GM12873 (cell line): ENCODE measurements at regions not wholly inside any gene's neighbourhood (a gene's known extent, or its start where the extent isn't known, plus 50 kb on each side); places are given as distances from the start of the nearest gene placed in this dataset.

Source experiments
- TF ChIP-seq, protein P1 (sequence below): IDR thresholded peaks from 2 replicates; pipeline ENCODE4 v1.5.1; 2012; ENCODE audit warnings: low read depth, mild to moderate bottlenecking, moderate library complexity, low read length, control low read depth; ENCODE audit not compliant: insufficient read depth; ENCODE audit errors: missing control alignments

DNA sequence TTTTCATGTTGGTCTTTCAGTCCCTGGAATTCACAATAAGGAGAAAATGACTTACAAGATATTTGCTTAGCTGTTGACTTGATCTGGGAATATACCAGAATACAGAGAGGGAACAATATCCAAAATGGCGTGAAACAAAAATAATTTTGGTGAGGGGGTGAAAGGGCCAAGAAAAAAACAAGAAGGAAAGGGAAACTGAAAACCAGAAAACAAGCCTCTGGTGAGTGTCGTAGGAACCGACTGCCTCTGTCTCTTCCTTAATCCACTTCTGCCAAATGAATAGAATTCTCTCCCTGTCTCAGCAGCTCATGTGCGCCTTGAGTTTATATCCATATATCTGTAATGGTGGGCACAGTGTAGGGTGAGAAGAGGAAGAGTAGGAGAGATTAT lies 367.6 kb downstream of the ETS1 start:
- TF ChIP-seq, protein P1, sequence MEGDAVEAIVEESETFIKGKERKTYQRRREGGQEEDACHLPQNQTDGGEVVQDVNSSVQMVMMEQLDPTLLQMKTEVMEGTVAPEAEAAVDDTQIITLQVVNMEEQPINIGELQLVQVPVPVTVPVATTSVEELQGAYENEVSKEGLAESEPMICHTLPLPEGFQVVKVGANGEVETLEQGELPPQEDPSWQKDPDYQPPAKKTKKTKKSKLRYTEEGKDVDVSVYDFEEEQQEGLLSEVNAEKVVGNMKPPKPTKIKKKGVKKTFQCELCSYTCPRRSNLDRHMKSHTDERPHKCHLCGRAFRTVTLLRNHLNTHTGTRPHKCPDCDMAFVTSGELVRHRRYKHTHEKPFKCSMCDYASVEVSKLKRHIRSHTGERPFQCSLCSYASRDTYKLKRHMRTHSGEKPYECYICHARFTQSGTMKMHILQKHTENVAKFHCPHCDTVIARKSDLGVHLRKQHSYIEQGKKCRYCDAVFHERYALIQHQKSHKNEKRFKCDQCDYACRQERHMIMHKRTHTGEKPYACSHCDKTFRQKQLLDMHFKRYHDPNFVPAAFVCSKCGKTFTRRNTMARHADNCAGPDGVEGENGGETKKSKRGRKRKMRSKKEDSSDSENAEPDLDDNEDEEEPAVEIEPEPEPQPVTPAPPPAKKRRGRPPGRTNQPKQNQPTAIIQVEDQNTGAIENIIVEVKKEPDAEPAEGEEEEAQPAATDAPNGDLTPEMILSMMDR: no peak

GRCh38 chr11:128216198-128216597 lies 371.2 kb downstream of the ETS1 start:
- TF ChIP-seq, protein P1: no peak

GRCh38 chr11:128215238-128215882 lies 372.0 kb downstream of the ETS1 start:
- TF ChIP-seq, protein P1: no peak

DNA sequence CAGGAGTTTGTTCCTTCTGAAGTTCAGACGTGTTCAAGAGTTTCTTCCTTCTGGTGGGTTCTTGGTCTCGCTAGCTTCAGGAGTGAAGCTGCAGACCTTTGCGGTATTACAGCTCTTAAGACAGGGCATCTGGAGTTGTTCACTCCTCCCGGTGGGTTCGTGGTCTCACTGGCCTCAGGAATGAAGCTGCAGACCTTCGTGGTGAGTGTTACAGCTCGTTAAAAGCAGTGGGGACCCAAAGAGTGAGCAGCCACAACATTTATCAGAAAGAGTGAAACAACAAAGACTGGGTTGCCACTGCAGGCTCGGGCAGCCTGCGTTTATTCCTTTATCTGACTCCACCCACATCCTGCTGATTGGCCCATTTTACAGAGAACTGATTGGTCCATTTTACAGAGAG lies 373.1 kb downstream of the ETS1 start:
- TF ChIP-seq, protein P1: no peak

DNA sequence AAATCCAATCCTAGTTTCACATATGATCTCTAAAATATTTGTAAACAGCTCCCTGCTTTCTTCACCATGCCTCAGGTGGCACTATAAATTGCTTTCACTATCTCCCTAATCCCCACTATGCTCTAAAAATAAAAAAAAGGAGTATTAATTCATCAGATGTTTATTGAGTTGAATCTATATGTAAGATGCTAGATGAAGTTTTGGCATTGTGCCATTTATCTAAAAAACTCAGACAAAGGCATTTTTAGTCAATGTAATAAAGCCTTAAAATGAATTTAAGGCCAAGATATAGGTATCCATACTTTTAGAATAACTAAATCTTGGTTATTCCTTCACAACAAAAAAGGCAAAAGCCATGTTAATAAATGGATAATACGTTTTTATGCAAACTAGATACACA lies 373.9 kb downstream of the ETS1 start:
- TF ChIP-seq, protein P1: no peak

DNA sequence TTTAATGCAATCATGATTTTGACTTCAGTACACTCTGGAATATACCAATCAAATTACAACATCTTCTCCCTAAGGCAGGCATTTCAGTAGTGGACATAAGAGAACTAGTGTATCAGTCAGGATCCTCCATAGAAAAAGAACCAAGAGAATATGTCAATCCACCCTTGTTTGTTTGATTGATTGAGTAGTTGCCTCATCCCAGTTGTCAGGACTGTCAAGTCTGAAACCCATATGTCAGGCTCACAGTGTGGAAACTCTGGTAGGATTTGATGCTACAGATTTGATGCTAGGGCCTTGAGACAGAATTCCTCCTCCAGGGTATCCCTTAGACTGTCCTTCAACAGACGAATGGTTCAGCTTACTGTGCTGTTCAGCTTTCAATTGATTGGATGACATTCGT lies 375.0 kb downstream of the ETS1 start:
- TF ChIP-seq, protein P1: no peak

DNA sequence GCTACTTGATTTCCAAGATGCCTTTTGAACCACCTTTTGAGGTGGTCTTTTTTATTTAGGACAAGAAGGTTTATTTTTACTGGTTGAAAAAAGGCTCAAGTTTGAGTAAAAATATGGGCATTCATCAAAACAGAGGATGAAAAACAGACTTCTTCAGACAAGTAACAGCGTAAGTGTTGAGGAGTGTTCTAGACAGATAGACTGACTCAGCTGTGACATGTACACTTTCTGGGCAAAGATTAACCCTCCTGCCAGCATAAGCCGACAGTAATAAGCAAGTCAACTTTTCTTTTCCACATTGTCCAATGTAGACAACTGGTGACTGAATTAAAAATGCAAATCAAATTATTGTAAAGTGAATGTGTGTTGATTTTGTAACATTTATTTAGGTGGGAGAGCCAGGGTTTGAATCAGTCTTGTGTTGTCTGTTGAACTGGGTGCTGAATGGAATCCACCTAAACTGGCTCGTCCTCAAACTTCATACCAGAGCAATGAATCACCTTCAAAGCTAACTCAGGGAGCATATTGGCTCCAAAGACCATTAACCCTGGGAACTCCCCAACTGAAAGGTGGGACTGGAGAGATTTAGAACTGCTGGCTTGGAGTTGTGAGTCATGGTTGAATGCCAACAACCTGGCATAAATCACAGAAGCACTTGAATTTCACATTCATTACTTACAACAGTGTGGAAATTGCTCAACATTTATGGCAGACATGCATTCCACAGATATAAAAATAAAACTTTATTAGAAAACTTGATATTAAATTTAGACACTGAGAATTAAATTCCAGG lies 377.0 kb downstream of the ETS1 start:
- TF ChIP-seq, protein P1: no peak
